GM04503 (cell line): ENCODE measurements at regions not wholly inside any gene's neighbourhood (a gene's known extent, or its start where the extent isn't known, plus 50 kb on each side); places are given as distances from the start of the nearest gene placed in this dataset.
A peak's percentile ranks its signal among the peaks of the same experiment; 100 is the strongest.

Experiments used
- DNase-seq: peaks from one replicate; pipeline ENCODE4 v3.0.0-alpha.2; 2012; ENCODE audit warnings: low read depth

DNA sequence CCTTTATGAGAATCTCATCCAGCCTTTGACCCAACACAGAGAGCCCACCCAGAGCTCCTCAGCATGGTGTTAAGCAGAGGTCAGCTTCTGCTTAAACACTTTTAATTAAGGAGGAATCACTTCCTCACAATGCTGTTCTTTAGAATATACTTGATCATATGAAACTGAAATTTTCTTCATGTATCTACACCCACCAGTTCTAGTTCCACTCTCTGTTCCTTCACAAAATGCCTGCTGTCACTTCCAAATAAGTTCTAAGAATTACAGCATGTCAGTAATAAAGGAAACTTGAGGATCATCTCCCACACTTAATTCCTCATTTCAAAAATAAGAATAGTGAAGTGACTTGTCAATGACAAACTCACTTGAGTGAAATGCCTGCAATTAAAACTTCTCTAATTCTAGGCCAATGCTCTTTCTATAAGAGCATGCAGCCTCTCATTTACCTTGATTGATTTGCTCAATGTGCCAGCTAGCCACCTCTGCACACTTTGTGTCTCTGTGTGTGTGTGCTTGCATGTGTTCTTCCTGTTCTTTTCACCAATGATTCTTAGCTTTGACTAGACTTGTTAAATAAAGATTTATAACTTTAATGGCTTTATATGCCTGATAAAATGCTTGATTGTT is 356.3 kb downstream of the PLPP3 start:
- DNase-seq = no peak

DNA sequence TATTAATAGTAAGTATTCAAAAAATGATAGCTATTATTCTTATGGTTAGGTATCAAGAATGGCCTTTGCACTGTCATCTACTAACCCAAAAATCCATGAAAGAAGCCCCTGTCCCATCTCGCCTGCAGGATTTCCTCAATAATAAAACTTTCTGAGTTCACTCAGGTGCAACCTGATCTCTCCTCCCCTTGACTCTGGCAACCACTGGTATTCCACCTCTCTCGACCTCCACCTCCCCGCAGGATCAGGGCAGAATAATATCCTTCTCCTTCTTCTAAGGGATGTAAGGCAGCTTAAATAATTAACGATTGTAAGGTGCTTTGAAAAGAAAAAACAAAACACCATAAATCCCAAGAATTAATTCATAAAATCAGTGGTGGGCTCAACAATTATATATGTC is 359.3 kb downstream of the PLPP3 start:
- DNase-seq = no peak

DNA sequence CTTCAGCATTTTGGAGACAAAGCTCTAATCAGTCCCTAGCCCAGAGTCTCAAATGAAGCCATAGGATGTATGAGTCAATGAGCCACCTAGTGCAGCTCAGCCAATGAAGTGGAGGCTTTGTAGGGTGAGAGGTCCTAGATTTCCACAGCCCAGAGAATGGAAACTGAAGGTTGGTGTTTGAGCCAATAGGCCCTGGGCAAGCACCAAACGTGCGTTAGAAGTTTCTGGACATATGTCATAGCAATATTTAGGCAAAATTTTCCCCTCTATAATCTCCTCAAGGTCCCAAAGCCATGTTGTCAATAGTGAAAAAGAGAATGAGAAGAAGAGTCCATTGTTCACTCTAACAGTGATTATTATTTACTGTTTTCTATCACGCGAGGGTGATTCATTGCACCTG is 361.3 kb downstream of the PLPP3 start:
- DNase-seq = no peak

DNA sequence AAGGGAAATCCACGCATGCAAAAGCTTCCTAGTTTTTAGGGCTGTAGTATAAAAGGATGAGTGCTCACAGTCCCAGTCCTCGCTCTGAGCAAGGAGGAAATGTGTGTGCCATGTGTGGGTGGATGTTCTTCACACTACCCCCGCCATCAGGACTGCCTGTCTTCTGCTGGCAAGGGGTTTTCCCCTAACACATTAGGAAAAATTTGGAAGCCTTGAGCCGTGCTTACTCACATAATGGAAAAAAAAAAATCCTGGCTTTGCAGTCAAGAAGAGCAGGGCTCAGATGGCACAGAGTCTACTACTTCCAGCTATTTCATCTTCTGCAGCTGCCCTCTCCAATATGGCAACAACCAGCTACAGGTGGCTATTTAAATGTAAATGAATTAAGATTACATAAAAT is 363.1 kb downstream of the PLPP3 start:
- no peak for DNase-seq

DNA sequence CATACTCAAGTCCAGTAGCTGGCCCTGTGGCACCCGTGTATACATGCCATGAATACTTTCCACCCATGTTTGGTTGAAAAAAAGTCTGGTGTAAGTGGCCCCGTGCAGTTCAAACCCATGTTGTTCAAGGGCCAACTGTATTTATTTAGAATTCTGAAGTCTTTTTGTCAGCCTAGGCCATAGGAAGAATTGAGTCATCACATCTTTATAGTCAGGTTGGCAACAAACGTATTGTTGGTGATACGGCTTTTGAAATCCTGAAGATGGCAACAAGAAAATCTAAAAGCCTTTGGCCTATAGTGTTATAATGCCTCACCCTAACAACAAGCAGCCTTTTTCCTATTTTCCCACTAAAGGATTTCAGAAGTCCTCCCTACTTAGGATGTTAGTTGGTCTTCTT is 363.6 kb downstream of the PLPP3 start:
- DNase-seq = no peak

DNA sequence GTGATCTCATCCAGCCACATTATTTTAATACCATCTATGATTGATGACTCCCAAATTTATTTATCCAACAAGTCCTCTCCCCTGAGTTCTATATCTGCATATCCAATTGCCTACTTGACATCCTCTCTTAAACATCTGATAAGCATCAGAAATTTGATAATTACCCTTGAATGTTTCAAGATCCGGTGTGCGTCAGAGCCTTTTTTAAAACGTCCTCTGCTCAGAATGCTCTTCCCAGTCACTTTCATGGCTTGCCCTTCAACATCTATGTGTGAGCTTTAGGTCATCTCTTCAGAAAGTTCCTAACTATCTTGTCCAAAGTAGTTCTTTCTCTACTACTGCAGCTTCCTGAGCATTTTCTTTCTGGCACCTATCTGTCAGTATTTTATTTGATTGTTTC is 364.3 kb downstream of the PLPP3 start:
- no peak for DNase-seq

DNA sequence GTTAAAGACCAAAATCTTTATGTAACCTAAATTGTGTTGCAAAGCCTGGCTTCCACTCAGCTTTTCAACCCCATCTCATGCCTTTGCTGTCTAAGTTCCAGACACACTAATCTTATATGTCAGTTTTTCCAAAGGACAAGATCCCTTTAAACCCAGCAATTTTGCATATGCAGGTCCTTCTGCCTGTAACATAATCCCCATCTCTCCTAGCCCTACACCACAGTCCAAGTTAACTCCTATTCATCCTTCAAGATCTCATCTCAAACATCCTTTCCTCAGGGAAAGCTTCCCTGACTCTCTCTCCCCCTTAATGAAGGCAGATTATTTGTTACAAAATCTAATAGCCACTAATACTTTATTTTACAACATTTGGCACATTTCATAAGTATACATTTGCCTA is 366.3 kb downstream of the PLPP3 start:
- no peak for DNase-seq

DNA sequence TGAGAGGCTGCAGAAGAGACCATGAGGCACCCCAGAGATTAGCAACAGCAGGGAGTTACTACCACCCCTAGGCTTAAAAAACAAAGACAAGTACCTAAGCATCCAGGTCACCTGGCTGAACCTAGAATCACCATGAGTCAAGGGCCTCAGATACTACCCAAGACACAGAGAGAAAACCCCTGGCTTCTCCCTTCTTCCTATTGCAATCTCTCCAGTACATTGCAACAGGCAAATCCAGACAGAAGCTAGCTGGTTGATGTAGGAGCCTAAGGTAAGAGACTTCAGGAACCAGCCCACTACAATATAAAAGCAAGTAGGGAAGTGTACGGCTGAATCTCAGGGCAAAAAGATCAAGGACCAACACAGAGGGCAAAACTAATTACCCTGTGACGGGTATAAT is 367.2 kb downstream of the PLPP3 start:
- no peak for DNase-seq

DNA sequence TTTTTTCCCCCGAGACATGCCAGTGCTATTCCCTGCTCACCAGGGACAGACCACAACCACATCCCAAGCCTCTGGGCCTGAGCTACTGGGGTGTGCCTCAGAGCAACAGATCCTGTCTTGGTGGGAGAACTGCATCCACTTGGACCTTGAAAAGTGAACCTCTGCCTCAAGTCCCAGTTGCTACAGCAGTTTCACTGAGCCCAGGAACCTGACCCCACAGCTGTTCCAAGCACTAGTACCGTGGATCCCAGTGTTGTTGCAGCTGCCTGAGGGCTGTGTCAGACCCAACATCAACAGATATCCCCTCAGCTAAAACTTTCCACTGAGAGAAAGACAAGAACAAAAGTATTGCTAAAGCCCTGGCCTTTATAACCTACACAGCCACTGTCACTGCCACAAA is 373.0 kb downstream of the PLPP3 start:
- DNase-seq = no peak

DNA sequence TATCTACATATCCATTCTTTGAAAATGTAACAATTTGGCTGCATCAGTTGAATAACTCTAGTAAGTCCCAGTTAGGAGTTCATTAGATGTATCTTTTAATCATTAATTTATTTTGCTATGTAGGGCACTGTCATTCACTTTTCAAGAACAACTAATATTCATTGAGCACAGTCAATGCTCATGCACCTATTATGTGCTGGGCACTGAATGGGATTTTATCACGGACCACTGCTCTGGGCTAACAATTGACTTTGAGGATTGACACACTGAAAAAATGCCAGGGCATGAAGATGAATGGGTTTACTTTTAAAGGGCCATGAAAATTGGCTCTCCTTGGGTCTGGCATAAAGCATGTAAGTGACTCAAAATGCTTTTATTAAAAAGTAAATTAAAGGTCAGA is 375.2 kb downstream of the PLPP3 start:
- DNase-seq = no peak

DNA sequence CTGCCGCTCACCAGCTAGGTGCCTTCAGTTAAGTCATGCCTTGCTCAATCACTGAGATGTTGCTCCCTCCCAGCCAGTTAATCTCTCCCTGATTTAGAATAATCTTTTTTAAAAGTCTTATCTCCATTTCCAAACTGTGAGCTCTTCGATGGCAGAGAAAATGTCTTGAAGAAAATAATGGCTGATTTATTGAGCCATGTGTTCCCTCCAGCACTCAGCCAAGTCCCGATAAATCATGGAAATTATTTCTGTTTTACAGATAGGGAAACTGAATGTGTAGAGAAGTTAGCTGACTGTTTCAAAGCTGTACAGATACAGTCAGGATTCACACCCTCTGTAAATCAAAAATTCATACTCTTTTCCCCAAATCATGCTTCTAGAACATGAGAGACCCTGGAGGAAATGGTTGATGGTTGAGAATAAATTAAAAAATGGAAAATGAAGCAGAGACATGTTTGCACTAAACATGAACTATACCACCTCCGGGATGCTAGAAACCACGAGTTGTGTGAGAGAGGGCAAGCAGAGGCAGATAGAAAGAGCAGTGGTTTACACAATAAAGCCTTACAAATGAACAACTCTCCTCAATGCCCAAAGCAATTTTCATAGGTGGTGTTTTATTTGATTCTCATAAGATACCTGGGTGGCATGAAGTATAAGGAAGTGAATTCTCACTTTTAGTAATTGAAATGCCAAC is 376.4 kb downstream of the PLPP3 start:
- DNase-seq = no peak

DNA sequence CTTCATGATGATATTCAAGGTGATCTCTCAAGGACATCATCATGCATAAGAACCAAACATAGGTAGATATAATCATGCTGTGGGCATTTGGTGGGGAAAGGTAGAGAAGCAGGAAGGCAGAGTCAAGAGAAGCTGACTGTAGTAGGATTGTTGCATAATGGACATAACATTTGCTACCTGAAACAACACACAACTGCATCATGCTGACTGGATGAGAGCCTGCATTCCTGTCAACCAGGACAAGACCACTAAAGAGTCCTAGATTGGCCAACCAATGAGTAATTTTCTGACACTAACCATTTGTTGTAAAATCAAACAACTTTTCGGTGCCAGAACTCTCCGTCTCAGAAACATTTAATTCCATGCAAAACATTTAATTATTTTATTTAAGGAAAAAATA is 377.2 kb downstream of the PLPP3 start:
- DNase-seq = no peak

DNA sequence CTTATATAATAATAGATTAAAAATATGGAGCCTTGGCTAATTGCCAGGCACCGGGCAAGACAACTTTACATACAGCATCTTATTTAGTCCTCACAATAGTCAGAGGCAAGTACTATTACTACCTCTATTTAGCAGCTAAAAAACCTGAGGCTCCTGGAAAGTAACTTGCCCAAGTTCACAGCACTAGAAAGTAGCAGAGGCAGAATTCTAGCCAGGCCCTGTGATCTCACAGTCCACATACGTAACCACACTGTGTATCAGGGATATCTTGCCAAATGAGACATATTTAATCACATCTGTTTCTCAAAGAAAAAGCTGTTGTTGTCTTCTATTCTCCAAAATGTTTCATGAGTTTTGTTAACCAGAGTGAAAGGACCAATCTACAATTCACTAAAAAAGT is 378.5 kb downstream of the PLPP3 start:
- DNase-seq = no peak

DNA sequence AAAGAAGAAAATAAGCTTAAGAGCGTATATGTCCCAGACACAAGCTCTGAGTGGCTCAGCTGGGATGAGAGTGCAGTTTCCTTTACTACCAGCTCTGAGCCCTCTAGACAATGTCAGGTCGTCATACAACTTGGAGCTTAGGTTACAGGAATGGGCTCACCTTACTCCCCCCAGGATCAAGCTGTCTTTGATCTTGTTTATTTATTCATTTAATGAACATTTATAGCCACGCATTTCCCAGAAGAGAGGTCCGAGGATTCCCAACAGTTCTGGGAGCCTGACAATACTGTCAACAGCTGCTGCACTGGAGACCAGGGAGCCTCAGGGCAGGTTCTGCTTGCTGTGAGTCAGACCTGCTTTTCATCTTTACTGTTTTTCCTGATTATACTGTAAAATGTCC is 378.9 kb downstream of the PLPP3 start:
- no peak for DNase-seq

DNA sequence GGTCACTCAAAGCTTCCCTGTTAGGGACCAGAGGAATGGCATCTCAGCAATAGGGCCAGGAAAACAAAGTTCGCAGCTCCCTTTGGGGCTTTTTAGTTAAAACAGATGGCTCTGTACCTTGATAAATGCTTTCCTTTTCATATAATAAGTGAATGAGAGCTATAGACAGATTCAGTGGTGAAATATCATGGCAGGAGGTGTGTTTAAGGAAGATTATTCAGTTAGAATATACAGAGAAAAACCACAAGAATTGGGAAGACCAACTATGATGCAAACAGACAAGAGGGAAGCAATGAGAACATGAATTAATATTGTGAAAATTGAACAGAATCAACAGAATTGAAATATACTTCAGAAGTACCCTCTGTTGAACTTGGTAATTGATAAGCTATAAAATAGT is 379.4 kb downstream of the PLPP3 start:
- DNase-seq = no peak

DNA sequence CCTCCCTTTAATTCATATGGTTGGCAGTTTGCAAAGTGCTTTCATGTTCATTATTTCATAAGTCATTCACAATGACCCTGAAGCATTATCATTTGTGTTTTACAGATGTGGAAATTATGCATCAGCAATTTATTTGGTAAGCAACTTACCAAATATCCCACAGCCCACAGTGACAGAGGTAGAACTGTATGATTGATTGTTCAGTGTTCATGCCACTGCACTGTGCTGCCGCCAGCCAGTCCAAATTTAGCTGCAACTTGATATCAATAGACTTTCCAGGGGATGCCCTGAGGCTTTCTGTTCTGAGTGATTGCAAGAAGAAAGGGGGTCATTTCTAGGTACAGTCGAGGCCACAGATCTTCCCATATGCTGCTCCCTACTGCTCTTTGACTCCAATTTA is 380.3 kb downstream of the PLPP3 start:
- DNase-seq = no peak

DNA sequence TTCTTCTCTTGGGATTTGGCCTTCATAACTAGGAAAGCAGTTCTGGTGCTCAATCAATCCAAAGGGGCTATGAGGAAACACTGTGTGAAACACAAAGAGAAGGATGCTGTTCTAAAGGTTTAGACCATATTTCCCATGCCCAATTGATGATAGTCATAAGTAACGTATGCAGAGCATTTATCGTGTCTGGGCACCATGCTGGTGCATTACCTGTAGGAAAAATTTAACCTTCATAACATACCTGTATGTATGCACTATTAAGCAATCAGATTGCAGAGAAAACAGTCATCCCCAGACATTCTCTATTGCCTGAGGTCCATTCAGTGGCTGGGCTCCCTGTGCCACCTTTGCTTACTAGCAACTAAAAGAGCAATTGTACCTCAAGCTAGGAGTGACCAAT is 381.4 kb downstream of the PLPP3 start:
- DNase-seq = no peak

DNA sequence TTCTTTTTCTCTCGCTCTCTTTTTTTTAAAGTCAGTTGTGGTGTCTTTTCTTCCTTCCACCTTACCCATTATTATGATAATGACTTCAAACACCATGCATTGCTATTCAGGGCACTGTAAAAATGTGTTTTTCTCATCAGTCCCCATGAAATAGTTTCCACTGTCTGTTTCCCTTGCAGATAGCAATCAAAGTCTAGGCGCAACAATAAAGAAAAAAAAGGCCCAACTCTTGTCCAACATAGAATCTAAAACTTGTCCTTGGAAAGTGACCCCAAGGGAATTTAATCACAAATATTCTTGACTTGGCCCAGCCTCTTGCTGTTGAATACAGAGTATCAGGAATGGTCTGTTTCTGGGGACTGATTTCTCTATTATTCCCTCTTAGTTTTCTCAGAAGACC is 382.5 kb downstream of the PLPP3 start:
- DNase-seq = no peak

DNA sequence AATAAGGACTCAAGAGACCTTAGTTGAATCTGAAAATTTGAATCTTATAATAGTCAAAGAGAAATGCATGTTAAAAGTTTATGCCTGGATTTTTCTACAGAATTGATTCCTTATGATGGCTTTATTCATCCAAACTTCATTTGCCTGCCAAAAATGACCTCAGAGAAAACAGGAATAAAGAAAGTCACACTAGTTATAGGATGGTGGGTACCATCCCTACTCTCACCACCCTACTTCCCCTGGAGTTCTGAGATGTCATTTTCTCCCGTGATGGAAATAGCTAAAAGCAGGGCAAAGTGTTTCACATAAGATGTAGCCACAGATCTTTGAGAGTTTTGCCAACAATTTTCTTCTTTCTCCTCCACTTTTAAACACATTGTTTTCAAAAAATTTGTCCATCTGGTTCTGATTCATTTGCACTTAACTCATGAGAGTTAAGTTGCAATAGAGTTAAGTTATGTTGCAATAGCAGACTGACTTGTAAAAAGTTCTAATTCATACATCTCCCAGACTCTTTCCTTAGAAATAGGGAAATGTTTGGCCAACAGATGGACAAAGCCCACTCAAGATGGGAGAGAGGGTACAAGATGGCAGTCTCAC is 384.6 kb downstream of the PLPP3 start:
- peak; percentile 81 for DNase-seq

DNA sequence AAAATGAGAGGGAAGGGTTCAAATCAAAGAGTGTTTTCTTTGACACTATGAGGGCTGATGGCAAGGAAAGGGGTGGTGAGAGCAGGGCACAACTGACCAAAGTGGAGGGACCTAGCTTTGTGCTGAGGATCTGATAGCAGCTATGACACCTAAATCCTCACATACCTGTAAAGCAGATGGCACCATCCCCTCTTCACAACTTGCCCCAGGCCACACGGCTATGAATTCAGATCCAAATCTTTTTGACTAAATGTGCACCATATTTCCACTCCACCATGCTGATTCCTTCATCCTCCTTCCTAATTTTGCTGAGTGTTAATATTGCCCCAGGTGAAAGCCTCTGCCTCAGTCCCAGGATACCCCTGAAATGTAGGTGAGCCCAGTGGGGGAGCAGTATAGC is 385.7 kb downstream of the PLPP3 start:
- DNase-seq = no peak

DNA sequence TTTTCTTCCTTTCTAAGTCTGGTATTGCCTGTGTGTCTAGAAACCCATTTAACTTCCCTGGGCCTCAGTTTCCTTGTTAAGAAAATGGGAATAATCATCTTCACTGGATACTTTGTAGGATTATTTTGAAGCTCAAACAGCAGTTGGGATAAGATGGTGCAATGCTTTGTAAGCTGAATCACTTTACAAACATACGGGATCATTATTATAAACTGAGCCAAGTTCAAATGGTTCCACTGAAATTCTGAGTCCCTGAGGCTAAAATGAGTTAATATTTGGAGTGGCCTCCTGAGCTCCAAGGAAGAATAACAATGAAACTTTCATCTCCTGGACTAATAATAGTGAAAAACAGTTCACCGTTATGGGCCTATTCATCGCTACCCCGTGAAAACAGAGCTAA is 388.0 kb downstream of the PLPP3 start:
- DNase-seq = no peak

DNA sequence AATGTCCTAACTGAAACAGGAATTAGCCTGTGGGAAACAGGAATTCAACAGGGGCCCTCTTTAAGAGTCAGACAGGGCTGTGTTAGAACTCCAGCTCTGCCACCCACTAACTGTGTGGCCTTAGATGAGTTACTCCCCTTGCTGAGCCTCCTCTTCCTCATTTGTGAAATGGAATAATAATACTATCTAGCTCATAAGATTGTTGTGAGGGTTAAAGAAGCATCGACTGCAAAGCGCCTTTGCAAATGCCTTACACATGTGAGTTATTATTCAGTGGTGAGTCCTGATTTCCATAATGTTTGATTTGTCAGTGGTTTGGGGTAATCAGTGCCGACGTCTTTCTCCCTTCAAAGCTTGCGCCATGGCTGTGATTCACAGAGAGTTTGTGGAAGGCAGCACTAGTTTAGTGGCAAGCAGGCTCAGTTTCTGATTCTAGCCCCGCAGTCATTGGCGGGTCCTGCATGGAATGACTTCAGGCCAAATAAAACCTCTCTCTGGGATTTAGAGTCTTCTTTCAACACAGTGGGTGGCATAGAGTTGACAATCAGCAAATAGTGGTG is 388.5 kb downstream of the PLPP3 start:
- peak; percentile 61 for DNase-seq

DNA sequence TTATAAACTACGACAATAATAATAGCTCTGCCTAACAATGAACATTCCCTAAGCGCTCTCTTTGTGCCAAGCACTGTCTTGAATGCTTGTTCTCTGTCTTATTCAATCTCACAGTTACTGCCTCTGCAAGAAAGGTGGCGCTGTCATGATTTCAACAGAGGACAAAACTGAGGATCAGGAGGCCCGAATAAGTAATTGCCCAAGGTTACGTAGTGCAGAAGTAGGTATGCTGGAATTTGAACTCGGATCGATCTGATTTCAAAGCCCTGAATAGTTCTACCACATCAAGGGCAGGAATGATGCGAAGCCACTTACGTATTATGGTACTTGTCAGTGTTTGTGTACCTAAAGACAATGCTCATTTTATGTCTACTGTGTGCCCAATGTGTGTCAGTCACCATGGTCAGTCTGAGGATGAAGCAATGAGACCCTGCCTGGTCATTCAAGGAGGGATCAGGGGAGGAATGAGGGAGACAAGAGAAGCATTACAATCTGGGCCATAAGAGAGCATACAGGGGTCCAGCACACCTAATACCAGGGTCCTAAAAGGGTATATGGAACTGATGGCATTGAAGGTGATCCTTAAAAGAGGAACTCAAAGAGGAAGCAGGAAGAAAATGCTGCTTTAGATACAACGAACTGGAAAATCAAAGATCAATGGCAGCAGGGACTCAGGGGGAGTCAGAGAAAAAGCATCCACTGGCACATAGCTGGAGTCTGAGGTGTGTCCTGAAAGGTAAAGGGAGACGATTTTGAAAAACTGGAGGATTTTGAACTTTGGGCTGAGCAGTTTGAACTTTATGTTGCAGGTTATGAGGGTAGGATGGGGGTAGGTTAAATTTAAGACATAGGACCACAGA is 389.2 kb downstream of the PLPP3 start:
- DNase-seq = no peak
